H1 (cell line): ENCODE measurements at regions not wholly inside any gene's neighbourhood (a gene's known extent, or its start where the extent isn't known, plus 50 kb on each side); places are given as distances from the start of the nearest gene placed in this dataset.

Experiments used
- CTCF ChIA-PET: fragments of 300-600 bp; sonication (Branson Sonifier 250); formaldehyde crosslinking; loops from one replicate; lab custom pipeline; 2021; ENCODE audit not compliant: partially characterized antibody; lab: Charles Lee
- POLR2A ChIA-PET: fragments of 300-600 bp; sonication (Branson Sonifier 250); formaldehyde crosslinking; loops from one replicate; lab custom pipeline; 2021; ENCODE audit warnings: inconsistent platforms; ENCODE audit not compliant: partially characterized antibody; lab: Charles Lee
- DNase-seq, 2 experiments: peaks; one replicate each; pipeline versions ENCODE4 v3.0.0 to v3.0.0-alpha.2; 2010 to 2022; ENCODE audit warnings: low spot score in 2 of 2, low read depth in 1 of 2, mixed read lengths in 1 of 2
- FAIRE-seq: peaks from 2 replicates; lab custom pipeline; 2011; peaks lifted over from hg19 to GRCh38; lab: Jason Lieb, UNC
- H2AFZ ChIP-seq: 2 replicates; pipeline ENCODE4 v1.8.1; 2012; ENCODE audit warnings: low read length, inconsistent platforms
- H2AK5ac ChIP-seq: 2 replicates; pipeline ENCODE4 v1.6.1; 2013; ENCODE audit warnings: low read depth, low read length
- H2BK120ac ChIP-seq: replicated peaks from 2 replicates; pipeline ENCODE3; 2013; ENCODE audit warnings: low read depth, low read length, inconsistent platforms
- H2BK12ac ChIP-seq: 2 replicates; pipeline ENCODE4 v1.6.1; 2013; ENCODE audit warnings: low read depth, low read length
- H2BK15ac ChIP-seq: 2 replicates; pipeline ENCODE4 v1.6.1; 2013; ENCODE audit warnings: low read length
- H2BK20ac ChIP-seq: 2 replicates; pipeline ENCODE4 v1.6.1; 2013; ENCODE audit warnings: low read length
- H2BK5ac ChIP-seq: 2 replicates; pipeline ENCODE4 v1.6.1; 2013; ENCODE audit warnings: low read depth, low read length
- H3K14ac ChIP-seq: 2 replicates; pipeline ENCODE4 v1.6.1; 2013; ENCODE audit warnings: inconsistent platforms; ENCODE audit not compliant: insufficient read length
- H3K18ac ChIP-seq: 2 replicates; pipeline ENCODE4 v1.6.1; 2013; ENCODE audit warnings: low read length; ENCODE audit errors: extremely low read depth
- H3K23ac ChIP-seq: 2 replicates; pipeline ENCODE4 v1.6.1; 2013; ENCODE audit warnings: inconsistent platforms; ENCODE audit not compliant: insufficient read length
- H3K23me2 ChIP-seq: 2 replicates; pipeline ENCODE4 v1.6.1; 2013; ENCODE audit warnings: low read depth, low read length
- H3K27ac ChIP-seq: 2 replicates; pipeline ENCODE4 v1.6.1; 2011; ENCODE audit warnings: low read depth, low read length, inconsistent platforms
- H3K27me3 ChIP-seq, 4 experiments: replicated peaks in 1 of 4; 1 replicate in 1 of 4; 2 replicates in 3 of 4; pipeline versions ENCODE4 v1.6.1 to v1.8.1; 2011 to 2013; ENCODE audit warnings: low read length in 3 of 4, mild to moderate bottlenecking in 3 of 4, inconsistent platforms in 2 of 4, mixed read lengths in 2 of 4, moderate library complexity in 1 of 4; ENCODE audit not compliant: control insufficient read depth in 3 of 4, insufficient read depth in 3 of 4; ENCODE audit errors: extremely low read depth in 1 of 4
- H3K36me3 ChIP-seq, 4 experiments: 2 replicates each; pipeline versions ENCODE4 v1.6.1 to v1.8.1; 2011 to 2013; ENCODE audit warnings: mild to moderate bottlenecking in 4 of 4, low read length in 3 of 4, moderate library complexity in 2 of 4, control low read depth in 1 of 4, inconsistent platforms in 1 of 4; ENCODE audit not compliant: insufficient read depth in 4 of 4, control insufficient read depth in 2 of 4
- H3K4ac ChIP-seq: replicated peaks from 2 replicates; pipeline ENCODE3; 2013; ENCODE audit warnings: low read length, low read depth, mixed read lengths, inconsistent platforms; ENCODE audit not compliant: insufficient read length
- H3K4me1 ChIP-seq, 4 experiments: replicated peaks in 1 of 4; 1 replicate in 1 of 4; 2 replicates in 3 of 4; pipeline versions ENCODE4 v1.6.1 to v1.8.1; 2011 to 2013; ENCODE audit warnings: low read length in 3 of 4, inconsistent platforms in 2 of 4, mixed read lengths in 1 of 4; ENCODE audit not compliant: insufficient read depth in 4 of 4, control insufficient read depth in 3 of 4
- H3K4me2 ChIP-seq, 2 experiments: 2 replicates each; pipeline versions ENCODE4 v1.6.1 to v1.8.1; 2011 to 2013; ENCODE audit warnings: low read depth in 2 of 2, low read length in 2 of 2, control low read depth in 1 of 2, inconsistent platforms in 1 of 2, mild to moderate bottlenecking in 1 of 2; ENCODE audit not compliant: insufficient read depth in 1 of 2
- H3K4me3 ChIP-seq, 4 experiments: fragments of 200-600, 300-600 bp in 1 of 4; sonication (generic), shearing (Covaris generic), sonication (Bioruptor Twin) in 1 of 4; 2 replicates each; pipeline versions ENCODE4 v1.5.1 to v1.8.1; 2011 to 2016; ENCODE audit warnings: low read length in 4 of 4, low read depth in 3 of 4, control low read depth in 2 of 4, inconsistent platforms in 2 of 4, mild to moderate bottlenecking in 2 of 4, mixed read lengths in 1 of 4, moderate library complexity in 1 of 4; ENCODE audit not compliant: insufficient read depth in 2 of 4; ENCODE audit errors: extremely low read depth in 1 of 4
- H3K56ac ChIP-seq: replicated peaks from 2 replicates; pipeline ENCODE3; 2013; ENCODE audit warnings: low read depth, mild to moderate bottlenecking, mixed read lengths, low read length, inconsistent platforms; ENCODE audit not compliant: insufficient read length
- H3K79me1 ChIP-seq: 2 replicates; pipeline ENCODE4 v1.6.1; 2013; ENCODE audit warnings: low read depth, low read length, control low read depth
- H3K79me2 ChIP-seq, 2 experiments: 2 replicates each; pipeline versions ENCODE4 v1.6.1 to v1.8.1; 2012 to 2013; ENCODE audit warnings: low read length in 2 of 2, mild to moderate bottlenecking in 2 of 2, inconsistent platforms in 1 of 2; ENCODE audit not compliant: insufficient read depth in 2 of 2, control insufficient read depth in 1 of 2
- H3K9ac ChIP-seq, 4 experiments: replicated peaks in 1 of 4; 1 replicate in 1 of 4; 2 replicates in 3 of 4; pipeline versions ENCODE4 v1.6.1 to v1.8.1; 2011 to 2013; ENCODE audit warnings: low read depth in 3 of 4, low read length in 3 of 4, control low read depth in 2 of 4, mild to moderate bottlenecking in 2 of 4, moderate library complexity in 2 of 4, inconsistent platforms in 1 of 4; ENCODE audit errors: extremely low read depth in 1 of 4
- H3K9me3 ChIP-seq, 2 experiments: 2 replicates each; pipeline versions ENCODE4 v1.6.1 to v1.8.1; 2012 to 2013; ENCODE audit warnings: mild to moderate bottlenecking in 2 of 2, moderate library complexity in 2 of 2, control low read depth in 1 of 2, inconsistent platforms in 1 of 2, low read depth in 1 of 2, low read length in 1 of 2, mixed read lengths in 1 of 2; ENCODE audit not compliant: insufficient read depth in 2 of 2
- H4K20me1 ChIP-seq, 2 experiments: replicated peaks in 1 of 2; 2 replicates each; pipeline versions ENCODE3 to v1.8.1; 2011 to 2013; ENCODE audit warnings: inconsistent platforms in 2 of 2, low read length in 2 of 2, mild to moderate bottlenecking in 1 of 2; ENCODE audit not compliant: insufficient read depth in 2 of 2, control insufficient read depth in 1 of 2
- H4K5ac ChIP-seq: 2 replicates; pipeline ENCODE4 v1.6.1; 2013; ENCODE audit warnings: low read length, low read depth, mixed read lengths, inconsistent platforms; ENCODE audit not compliant: insufficient read length
- H4K8ac ChIP-seq: 2 replicates; pipeline ENCODE4 v1.8.0; 2013; ENCODE audit warnings: mild to moderate bottlenecking, moderate library complexity, low read length, inconsistent platforms; ENCODE audit not compliant: insufficient read depth; ENCODE audit errors: extremely low read depth
- H4K91ac ChIP-seq: replicated peaks from 2 replicates; pipeline ENCODE3; 2013; ENCODE audit warnings: low read length, mixed read lengths, inconsistent platforms; ENCODE audit not compliant: insufficient read length
- CTCF ChIP-seq, 3 experiments: IDR thresholded peaks; 1 replicate in 2 of 3; 2 replicates in 1 of 3; pipeline versions ENCODE4 v1.5.1 to v1.6.1; 2011; ENCODE audit warnings: low read length in 3 of 3, mild to moderate bottlenecking in 3 of 3, inconsistent platforms in 2 of 3, low read depth in 1 of 3, moderate library complexity in 1 of 3; ENCODE audit not compliant: insufficient read depth in 1 of 3; ENCODE audit errors: control extremely low read depth in 1 of 3
- JUND ChIP-seq: IDR thresholded peaks from 2 replicates; pipeline ENCODE4 v1.6.1; 2011; ENCODE audit warnings: mild to moderate bottlenecking, improper control_type of control experiment, low read length
- RAD21 ChIP-seq, 2 experiments: IDR thresholded peaks in 1 of 2; conservative IDR thresholded peaks in 1 of 2; 2 replicates each; pipeline ENCODE4 v1.6.1; 2011; ENCODE audit warnings: low read depth in 2 of 2, low read length in 2 of 2, improper control_type of control experiment in 1 of 2, inconsistent platforms in 1 of 2, mild to moderate bottlenecking in 1 of 2, moderate library complexity in 1 of 2
- WGBS, 2 experiments: shearing (Covaris generic) in 1 of 2; methylation state at CpG; one replicate each; pipeline versions ENCODE4 v1.1.6 to v1.1.7; 2013 to 2015; ENCODE audit warnings: low lambda C conversion rate in 2 of 2, mixed read lengths in 2 of 2, inconsistent platforms in 1 of 2, low coverage in 1 of 2, missing lambda C conversion rate in 1 of 2; ENCODE audit not compliant: insufficient replicate concordance in 2 of 2, insufficient coverage in 1 of 2, insufficient read length in 1 of 2; ENCODE audit errors: extremely low coverage in 1 of 2, missing lambda C conversion rate in 1 of 2; 5-methylcytosine and 5-hydroxymethylcytosine counted together

GRCh38 chr2:129192117-129192516, 787.3 kb upstream of the RAB6C start:
- no peaks in the 10 kb centered on the region for H3K9me3 ChIP-seq
- H3K27me3 ChIP-seq = peaks cover 0 to 4% (median 0%) of the 10 kb centered on the region in 4 experiments; a peak in 2 of 7 replicates
- H3K27ac ChIP-seq = no peak overlapping the region
- no peaks in the 10 kb centered on the region for H3K23me2 ChIP-seq
- H3K18ac ChIP-seq = peak overlapping the region; percentile 92
- H2AK5ac ChIP-seq = peak overlapping the region; percentile 88; the same call in 1 of the 2 replicates
- no peak overlapping the region for H3K56ac ChIP-seq
- H4K91ac ChIP-seq = peak overlapping the region; percentile 67
- no peaks in the 10 kb centered on the region for H3K79me1 ChIP-seq
- H2AFZ ChIP-seq = no peak overlapping the region
- H2BK12ac ChIP-seq = peak overlapping the region; percentile 99
- WGBS, 2 experiments = 90% methylated on average over 5 of the region's 5 CpGs; no CpG with 5 or more reads in 1 of the 2 experiments
- no peak overlapping the region for H3K23ac ChIP-seq
- no peak overlapping the region for H4K5ac ChIP-seq
- H3K79me2 ChIP-seq = no peaks in the 10 kb centered on the region
- DNase-seq = no peak
- H2BK5ac ChIP-seq = peak overlapping the region; percentile 95; the same call in 1 of the 2 replicates
- no peaks in the 10 kb centered on the region for H4K20me1 ChIP-seq
- H3K4me1 ChIP-seq = peaks cover 7 to 13% (median 10%) of the 10 kb centered on the region in 4 experiments
- no peak for FAIRE-seq
- H3K14ac ChIP-seq = no peak overlapping the region
- H4K8ac ChIP-seq = peak overlapping the region; percentile 47; the same call in 1 of the 2 replicates
- TF ChIP-seq RAD21 (IDR thresholded peaks at IDR 0.05 in 1 of 2, conservative IDR thresholded peaks at IDR 0.05 in 1 of 2; ENCODE audit: low read depth in 2 of 2, low read length in 2 of 2) = peak; percentile 34 to 64
- TF ChIP-seq CTCF (IDR thresholded peaks at IDR 0.05; ENCODE audit: control extremely low read depth in 1 of 3, insufficient read depth in 1 of 3, low read depth in 1 of 3, low read length in 3 of 3) = peak; percentile 14 to 43 (median 39); a peak in 3 of 4 replicates
- TF ChIP-seq JUND = no peak
- no peak overlapping the region for H2BK120ac ChIP-seq
- H3K4me2 ChIP-seq = no peak overlapping the region
- POLR2A ChIA-PET = interaction anchor here (1.1 kb wide), 1 partner anchor 17 kb away, joined by 3 read pairs; no protein-coding TSS in a partner anchor
- no peak overlapping the region for H3K9ac ChIP-seq
- H3K4ac ChIP-seq = peak overlapping the region; percentile 75
- peak overlapping the region; percentile 53; the same call in 1 of the 2 replicates for H2BK15ac ChIP-seq
- no peak overlapping the region for H3K4me3 ChIP-seq
- H3K36me3 ChIP-seq = no peaks in the 10 kb centered on the region
- H2BK20ac ChIP-seq = peak overlapping the region; percentile 98
- CTCF ChIA-PET = interaction anchor here (0.6 to 2.5 kb wide), 11 partner anchors 11 to 871 kb away, joined by 3 to 8 read pairs (median 3); no protein-coding TSS in a partner anchor
